HG03103 (cell line): ENCODE measurements at regions not wholly inside any gene's neighbourhood (a gene's known extent, or its start where the extent isn't known, plus 50 kb on each side); places are given as distances from the start of the nearest gene placed in this dataset.

Source experiments
- ATAC-seq: cut with Tn5 transposase; IDR thresholded peaks from one replicate; pipeline ENCODE4 v1.9.1; 2021; ENCODE audit warnings: low read depth; ENCODE audit not compliant: unreplicated experiment

DNA sequence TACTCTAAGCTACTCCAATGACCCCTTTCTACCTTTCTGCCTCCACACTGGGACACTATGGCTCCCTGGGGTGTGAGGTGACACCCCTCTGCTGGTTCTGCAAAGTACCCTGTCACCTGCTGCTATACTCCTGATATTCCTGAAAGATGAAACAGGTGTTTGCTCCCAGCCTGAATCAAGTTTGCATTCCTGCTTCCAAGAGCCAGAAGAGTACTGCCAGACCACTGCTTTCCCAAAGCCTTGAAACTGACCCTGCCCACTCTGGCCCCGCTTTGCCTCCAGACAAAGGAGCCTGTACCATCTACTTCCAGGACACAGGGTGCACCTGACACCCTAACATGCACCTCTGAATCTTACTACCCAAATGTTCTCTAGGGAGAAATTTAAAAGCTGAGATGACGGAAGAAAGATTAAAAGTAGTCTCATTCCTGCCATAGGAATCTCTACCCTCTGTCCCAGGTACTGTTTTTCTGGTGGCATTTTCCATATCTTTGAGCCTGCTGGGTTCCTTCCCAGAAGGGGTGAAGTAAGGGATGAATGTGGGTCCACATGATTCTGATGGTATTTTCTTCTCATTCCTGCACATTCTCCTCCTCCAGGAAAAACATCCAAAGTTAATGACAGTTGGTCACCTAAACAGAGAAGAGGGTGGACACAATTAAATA, 70.3 kb upstream of the DUSP10 start:
- ATAC-seq, result no peak

DNA sequence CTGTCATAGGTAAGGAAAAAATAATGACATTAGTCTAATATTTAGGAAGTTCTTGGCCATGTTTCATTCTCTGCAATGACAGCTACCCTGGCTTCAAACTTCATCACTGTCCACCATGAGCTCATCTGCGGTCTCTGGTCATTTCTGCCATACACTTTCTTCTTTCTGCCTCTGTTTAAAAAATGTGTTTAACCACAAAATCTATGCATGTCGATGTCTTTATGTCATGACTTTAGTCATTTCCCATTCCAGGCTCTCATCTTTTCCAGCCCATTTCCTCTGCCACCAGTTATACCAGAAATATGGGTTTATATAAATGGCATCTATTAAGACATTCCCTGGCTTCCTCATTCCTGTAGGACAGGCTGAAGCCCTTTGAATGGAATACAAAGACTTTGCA, 68.5 kb upstream of the DUSP10 start:
- no peak for ATAC-seq

DNA sequence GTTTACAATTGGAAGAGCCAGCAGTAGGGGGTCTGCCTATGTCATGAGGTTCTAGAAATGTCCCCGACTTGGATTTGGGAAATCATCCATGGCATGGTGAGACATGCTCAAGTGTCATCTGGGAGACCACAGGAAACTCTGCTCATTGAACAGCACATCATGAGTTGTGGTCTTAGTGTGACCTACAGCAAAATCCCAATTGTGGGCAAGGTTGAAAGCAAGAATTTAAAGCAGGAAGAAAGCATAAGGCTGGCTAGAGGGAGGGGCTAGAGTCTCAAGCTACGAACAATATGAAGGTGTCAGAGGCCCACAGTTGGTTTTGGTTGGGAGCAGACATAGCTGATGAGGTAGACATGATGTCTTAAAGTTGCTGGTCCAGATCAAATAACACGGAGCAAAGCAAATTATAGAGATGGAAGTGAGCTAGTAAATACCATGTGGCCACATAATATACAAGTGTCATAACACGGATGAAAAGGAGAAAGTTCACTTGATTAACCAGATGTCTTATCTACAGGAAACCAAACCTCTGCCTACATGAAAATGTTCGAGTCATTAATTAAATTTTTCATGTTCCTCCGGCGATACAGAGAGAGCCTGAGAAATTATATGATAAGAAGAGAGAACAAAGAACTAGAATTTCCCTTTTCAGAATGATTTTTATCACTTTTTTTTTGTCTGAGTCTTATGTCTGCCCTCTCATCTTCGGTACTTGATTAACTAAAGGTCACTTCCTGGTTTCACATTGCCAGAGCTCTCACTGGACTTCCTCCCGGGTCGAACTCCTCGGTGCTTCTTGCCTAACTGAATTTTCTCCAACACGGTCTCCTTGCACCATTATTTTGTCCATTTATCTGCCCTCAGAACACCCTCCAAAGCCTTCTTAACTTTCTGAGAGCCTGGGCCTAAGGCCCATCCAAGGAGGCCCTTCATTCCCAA, 67.5 kb upstream of the DUSP10 start:
- ATAC-seq, result no peak

DNA sequence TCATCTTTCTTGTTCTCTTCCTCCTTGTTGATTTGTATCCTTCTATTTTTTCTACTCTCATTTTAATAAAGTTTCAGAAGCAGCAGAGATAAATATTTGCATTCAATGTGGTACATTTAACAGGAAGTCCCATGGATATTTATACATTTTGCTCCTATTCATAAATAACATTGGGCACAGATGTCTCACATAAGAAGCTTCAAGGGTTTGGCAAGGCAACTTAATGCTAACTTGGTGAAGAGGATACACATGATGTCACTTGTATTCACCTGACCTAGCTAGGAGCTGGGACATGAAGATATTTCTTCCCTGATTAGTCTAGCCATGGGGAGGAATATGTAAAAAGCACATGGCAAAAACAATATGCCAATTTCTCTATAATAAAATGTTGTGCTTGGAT, 65.1 kb upstream of the DUSP10 start:
- no peak for ATAC-seq

DNA sequence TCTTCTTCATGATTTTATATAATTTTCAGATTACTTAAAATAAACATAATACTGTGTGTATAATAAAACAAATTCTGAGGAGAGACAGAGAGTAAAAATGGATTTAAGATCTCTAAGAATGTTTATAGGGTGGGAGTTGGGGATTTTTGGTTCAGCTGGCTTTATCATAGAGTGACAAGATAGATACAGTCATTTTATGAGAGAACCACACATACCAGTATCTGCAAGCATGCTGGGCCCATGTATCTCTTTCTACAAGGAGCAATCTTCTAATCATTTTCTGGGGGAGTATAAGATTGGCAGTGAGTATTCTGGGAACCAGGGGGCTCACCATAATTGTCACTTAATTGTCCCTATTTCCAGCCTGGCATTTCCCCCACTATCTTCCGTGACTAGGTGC, 64.3 kb upstream of the DUSP10 start:
- no peak for ATAC-seq

GRCh38 chr1:221805121-221805520, 63.2 kb upstream of the DUSP10 start:
- ATAC-seq, result no peak

DNA sequence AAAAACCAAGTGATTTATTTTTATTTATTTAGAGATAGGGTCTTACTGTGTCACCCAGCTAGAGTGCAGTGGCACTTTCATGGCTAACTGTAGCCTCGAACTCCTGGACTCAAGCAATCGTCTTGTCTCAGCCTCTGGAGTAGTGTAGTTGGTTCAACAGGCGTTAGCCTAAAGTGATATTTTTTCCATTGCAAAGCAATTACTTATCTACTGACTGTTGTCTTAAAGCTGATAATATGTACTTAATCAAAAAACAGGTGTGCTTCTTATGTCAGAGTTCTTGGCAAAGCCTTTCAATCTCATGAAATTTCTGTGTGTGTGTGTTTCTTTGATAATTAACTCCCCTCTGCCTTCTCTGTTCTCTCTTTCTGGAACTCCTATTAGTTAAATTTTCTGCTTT, 62.4 kb upstream of the DUSP10 start:
- no peak for ATAC-seq

DNA sequence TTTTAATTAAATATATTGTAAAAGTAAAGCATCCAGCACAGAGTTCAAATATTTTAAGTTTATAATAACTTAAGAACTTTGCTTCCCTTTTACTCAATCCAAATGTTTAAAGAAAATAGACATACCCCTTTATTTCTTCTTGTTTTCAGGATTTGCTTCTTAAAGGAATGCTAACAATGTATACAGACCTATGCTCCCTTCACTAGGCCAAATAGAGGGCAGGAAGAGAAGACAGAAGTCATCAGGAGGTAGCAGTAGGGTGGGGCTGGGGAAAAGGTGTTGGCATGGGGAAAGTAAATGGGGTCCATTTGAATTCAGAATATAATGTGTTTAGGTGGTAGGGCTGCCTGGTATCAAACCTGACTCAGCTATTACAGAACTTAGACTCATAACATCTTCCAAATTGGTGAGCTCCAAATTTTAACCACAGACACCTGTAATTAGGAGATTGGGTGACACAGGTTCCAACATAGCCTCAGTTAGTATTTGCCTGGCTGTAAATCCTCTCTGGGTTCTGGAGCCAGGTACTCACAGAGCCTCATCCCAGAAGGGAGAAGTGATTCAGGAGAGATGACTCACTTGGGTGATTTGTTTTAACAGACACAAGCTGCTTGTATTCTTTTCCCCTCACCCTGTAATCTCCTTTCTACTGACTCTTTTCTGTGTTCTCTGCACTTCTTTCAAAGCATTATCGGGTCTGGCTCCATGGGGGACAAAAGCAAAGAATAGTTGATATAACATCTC, 60.1 kb upstream of the DUSP10 start:
- no peak for ATAC-seq

GRCh38 chr1:221801251-221801661, 59.4 kb upstream of the DUSP10 start:
- ATAC-seq, result no peak

GRCh38 chr1:221800831-221801230, 58.9 kb upstream of the DUSP10 start:
- no peak for ATAC-seq

GRCh38 chr1:221797506-221797905, 55.6 kb upstream of the DUSP10 start:
- no peak for ATAC-seq

- ATAC-seq, result no peak
These were observed 54.8 kb upstream of the DUSP10 start for GRCh38 chr1:221796700-221797099.

GRCh38 chr1:221795380-221795779, 53.5 kb upstream of the DUSP10 start:
- no peak for ATAC-seq

GRCh38 chr1:221794935-221795334, 53.0 kb upstream of the DUSP10 start:
- no peak for ATAC-seq

GRCh38 chr1:221794079-221794670, 52.3 kb upstream of the DUSP10 start:
- ATAC-seq, result peak; percentile 29

DNA sequence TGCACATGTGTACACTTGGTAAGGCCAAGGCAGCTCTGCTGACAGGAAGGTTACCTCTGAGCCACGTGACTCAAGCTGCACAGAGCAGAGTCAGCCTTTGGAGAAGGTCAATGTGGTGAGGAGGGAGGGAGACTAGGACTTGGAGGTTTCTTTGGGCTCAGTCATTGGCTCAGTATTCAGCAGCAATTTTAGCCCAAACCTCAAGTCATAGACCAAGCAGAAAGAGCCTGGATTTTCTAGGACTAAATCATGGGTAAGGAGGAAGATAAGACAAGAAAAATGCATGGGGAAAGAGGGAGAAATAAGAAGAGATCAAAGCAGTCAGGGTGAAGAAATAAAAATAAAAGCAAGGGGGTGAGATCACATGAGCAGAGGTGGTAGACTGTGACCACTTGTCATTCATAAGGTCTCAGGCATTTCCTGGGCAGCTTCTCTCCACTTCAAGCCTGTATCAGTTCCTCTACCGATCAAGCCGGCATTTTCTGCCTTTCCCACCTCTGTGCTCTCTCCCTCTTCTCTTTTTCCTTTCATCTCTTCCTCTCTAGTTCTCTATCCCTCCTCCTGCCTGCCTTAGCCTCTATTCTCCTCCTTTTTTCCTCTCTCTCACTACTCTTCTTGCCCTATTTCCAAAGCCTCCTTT, 51.7 kb upstream of the DUSP10 start:
- ATAC-seq, result peak; percentile 84

GRCh38 chr1:221791846-221792245, 50.0 kb upstream of the DUSP10 start:
- ATAC-seq, result no peak
